Fibroblast of lung (primary cell): ENCODE measurements at regions not wholly inside any gene's neighbourhood (a gene's known extent, or its start where the extent isn't known, plus 50 kb on each side); places are given as distances from the start of the nearest gene placed in this dataset.

Experiments used
- EZH2 ChIP-seq: IDR thresholded peaks from 2 replicates; pipeline ENCODE4 v1.5.1; 2012; ENCODE audit warnings: low read length, control low read depth, mild to moderate bottlenecking; ENCODE audit errors: missing control alignments
- TF ChIP-seq, protein P1 (sequence below), 2 donors: IDR thresholded peaks in 1 of 2; conservative IDR thresholded peaks in 1 of 2; 1 replicate in 1 of 2; 2 replicates in 1 of 2; pipeline ENCODE4 v1.5.1; 2011 to 2012; ENCODE audit warnings: low read length in 2 of 2, control low read depth in 1 of 2, inconsistent platforms in 1 of 2, low read depth in 1 of 2, mild to moderate bottlenecking in 1 of 2

DNA sequence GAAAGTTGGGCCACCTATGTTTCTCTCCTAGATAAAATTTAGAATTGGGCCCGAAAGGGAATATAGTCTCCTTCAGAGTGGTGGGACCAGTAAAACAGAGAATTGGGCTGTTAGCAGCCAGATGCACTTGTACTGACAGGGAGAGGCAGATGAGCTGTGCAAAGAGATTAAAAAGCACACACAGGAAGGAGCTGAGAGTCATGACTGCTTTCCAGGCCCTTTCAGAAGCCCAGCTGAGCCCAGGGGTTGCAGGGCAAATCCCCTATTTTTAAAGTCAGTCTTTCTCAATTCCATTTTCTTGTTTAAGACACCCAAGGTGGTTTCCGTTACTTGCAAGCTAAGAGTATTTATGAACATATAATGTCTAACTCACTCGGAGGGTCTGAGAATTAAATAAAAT lies 130.4 kb downstream of the PRELID2 start:
- no peak for TF ChIP-seq EZH2
- TF ChIP-seq, protein P1, sequence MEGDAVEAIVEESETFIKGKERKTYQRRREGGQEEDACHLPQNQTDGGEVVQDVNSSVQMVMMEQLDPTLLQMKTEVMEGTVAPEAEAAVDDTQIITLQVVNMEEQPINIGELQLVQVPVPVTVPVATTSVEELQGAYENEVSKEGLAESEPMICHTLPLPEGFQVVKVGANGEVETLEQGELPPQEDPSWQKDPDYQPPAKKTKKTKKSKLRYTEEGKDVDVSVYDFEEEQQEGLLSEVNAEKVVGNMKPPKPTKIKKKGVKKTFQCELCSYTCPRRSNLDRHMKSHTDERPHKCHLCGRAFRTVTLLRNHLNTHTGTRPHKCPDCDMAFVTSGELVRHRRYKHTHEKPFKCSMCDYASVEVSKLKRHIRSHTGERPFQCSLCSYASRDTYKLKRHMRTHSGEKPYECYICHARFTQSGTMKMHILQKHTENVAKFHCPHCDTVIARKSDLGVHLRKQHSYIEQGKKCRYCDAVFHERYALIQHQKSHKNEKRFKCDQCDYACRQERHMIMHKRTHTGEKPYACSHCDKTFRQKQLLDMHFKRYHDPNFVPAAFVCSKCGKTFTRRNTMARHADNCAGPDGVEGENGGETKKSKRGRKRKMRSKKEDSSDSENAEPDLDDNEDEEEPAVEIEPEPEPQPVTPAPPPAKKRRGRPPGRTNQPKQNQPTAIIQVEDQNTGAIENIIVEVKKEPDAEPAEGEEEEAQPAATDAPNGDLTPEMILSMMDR (conservative IDR thresholded peaks at IDR 0.05 in 1 of 2, IDR thresholded peaks at IDR 0.05 in 1 of 2; ENCODE audit: low read depth in 1 of 2, low read length in 2 of 2), result no peak
